H9 (cell line): ENCODE measurements at regions not wholly inside any gene's neighbourhood (a gene's known extent, or its start where the extent isn't known, plus 50 kb on each side); places are given as distances from the start of the nearest gene placed in this dataset.
A peak's percentile ranks its signal among the peaks of the same experiment; 100 is the strongest.

Source experiments
- DNase-seq: peaks from one replicate; pipeline ENCODE4 v3.0.0-alpha.2; 2017
- H2AFZ ChIP-seq: one replicate; pipeline ENCODE4 v1.6.1; 2013; ENCODE audit warnings: mild to moderate bottlenecking, low read length, control low read depth, moderate library complexity
- H2AK5ac ChIP-seq: 2 replicates; pipeline ENCODE4 v1.6.1; 2013; ENCODE audit warnings: low read length, control low read depth, mixed read lengths; ENCODE audit not compliant: insufficient read length
- H2BK120ac ChIP-seq: one replicate; pipeline ENCODE4 v1.6.1; 2013; ENCODE audit warnings: low read depth, mild to moderate bottlenecking, low read length, control low read depth, inconsistent platforms; ENCODE audit not compliant: poor library complexity, severe bottlenecking
- H2BK12ac ChIP-seq: 2 replicates; pipeline ENCODE4 v1.6.1; 2013; ENCODE audit warnings: low read length, control low read depth, mixed read lengths, low read depth; ENCODE audit not compliant: insufficient read length
- H2BK15ac ChIP-seq: 2 replicates; pipeline ENCODE4 v1.6.1; 2013; ENCODE audit warnings: low read depth, low read length, control low read depth
- H2BK20ac ChIP-seq: one replicate; pipeline ENCODE4 v1.6.1; 2013; ENCODE audit warnings: low read depth, mild to moderate bottlenecking, low read length, control low read depth, inconsistent platforms; ENCODE audit not compliant: poor library complexity, severe bottlenecking
- H2BK5ac ChIP-seq: 2 replicates; pipeline ENCODE4 v1.6.1; 2013; ENCODE audit warnings: low read length, control low read depth, mixed read lengths; ENCODE audit not compliant: insufficient read length
- H3K14ac ChIP-seq: 2 replicates; pipeline ENCODE4 v1.6.1; 2013; ENCODE audit warnings: low read length, control low read depth; ENCODE audit not compliant: insufficient read depth
- H3K18ac ChIP-seq: 2 replicates; pipeline ENCODE4 v1.6.1; 2013; ENCODE audit warnings: low read depth, mild to moderate bottlenecking, mixed read lengths, low read length, control low read depth; ENCODE audit not compliant: insufficient read length
- H3K23ac ChIP-seq: 2 replicates; pipeline ENCODE4 v1.6.1; 2013; ENCODE audit warnings: low read length, control low read depth, mixed read lengths, low read depth; ENCODE audit not compliant: insufficient read length
- H3K23me2 ChIP-seq: 2 replicates; pipeline ENCODE4 v1.6.1; 2013; ENCODE audit warnings: low read depth, mild to moderate bottlenecking, mixed read lengths, low read length, control low read depth; ENCODE audit not compliant: insufficient read length, poor library complexity, severe bottlenecking
- H3K27ac ChIP-seq: 2 replicates; pipeline ENCODE4 v1.5.1; 2013; ENCODE audit warnings: low read length, control low read depth, mixed read lengths, low read depth; ENCODE audit not compliant: insufficient read length
- H3K27me3 ChIP-seq: 2 replicates; pipeline ENCODE4 v1.6.1; 2013; ENCODE audit warnings: low read length, control low read depth, inconsistent platforms; ENCODE audit not compliant: insufficient read depth
- H3K4ac ChIP-seq: 2 replicates; pipeline ENCODE4 v1.6.1; 2013; ENCODE audit warnings: low read depth, mild to moderate bottlenecking, control low read depth, inconsistent platforms, low read length, moderate library complexity
- H3K4me1 ChIP-seq: 2 replicates; pipeline ENCODE4 v1.6.1; 2013; ENCODE audit warnings: low read length, control low read depth, inconsistent platforms; ENCODE audit not compliant: insufficient read depth
- H3K4me2 ChIP-seq: 2 replicates; pipeline ENCODE4 v1.6.1; 2013; ENCODE audit warnings: low read length, control low read depth, mixed read lengths; ENCODE audit not compliant: insufficient read length, insufficient read depth
- H3K56ac ChIP-seq: 2 replicates; pipeline ENCODE4 v1.6.1; 2013; ENCODE audit warnings: low read depth, mild to moderate bottlenecking, mixed read lengths, low read length, control low read depth; ENCODE audit not compliant: insufficient read length
- H3K79me1 ChIP-seq: 2 replicates; pipeline ENCODE4 v1.6.1; 2013; ENCODE audit warnings: low read depth, mild to moderate bottlenecking, moderate library complexity, low read length, control low read depth, inconsistent platforms; ENCODE audit not compliant: insufficient read depth, poor library complexity, severe bottlenecking
- H3K79me2 ChIP-seq: 2 replicates; pipeline ENCODE4 v1.6.1; 2013; ENCODE audit warnings: low read length, control low read depth, inconsistent platforms; ENCODE audit not compliant: insufficient read depth
- H3K9ac ChIP-seq: 2 replicates; pipeline ENCODE4 v1.6.1; 2013; ENCODE audit warnings: low read length, control low read depth, mixed read lengths; ENCODE audit not compliant: insufficient read length; ENCODE audit errors: extremely low read depth
- H3K9me3 ChIP-seq: one replicate; pipeline ENCODE4 v1.6.1; 2013; ENCODE audit warnings: low read depth, low read length, inconsistent platforms; ENCODE audit not compliant: control insufficient read depth
- H3T11ph ChIP-seq: one replicate; pipeline ENCODE4 v1.6.1; 2013; ENCODE audit warnings: mild to moderate bottlenecking, low read length, control low read depth, inconsistent platforms
- H4K20me1 ChIP-seq: one replicate; pipeline ENCODE4 v1.6.1; 2013; ENCODE audit not compliant: control insufficient read depth, insufficient read length, insufficient read depth
- H4K5ac ChIP-seq: 2 replicates; pipeline ENCODE4 v1.6.1; 2013; ENCODE audit warnings: low read depth, mild to moderate bottlenecking, mixed read lengths, low read length, control low read depth; ENCODE audit not compliant: insufficient read length
- H4K8ac ChIP-seq: replicated peaks from 2 replicates; pipeline ENCODE4 v1.6.1; 2013; ENCODE audit warnings: low read length, control low read depth, mixed read lengths, low read depth; ENCODE audit not compliant: insufficient read length
- H4K91ac ChIP-seq: 2 replicates; pipeline ENCODE4 v1.6.1; 2013; ENCODE audit warnings: low read depth, mild to moderate bottlenecking, moderate library complexity, mixed read lengths, low read length, control low read depth; ENCODE audit not compliant: insufficient read length
- H3K27ac Mint-ChIP-seq, 3 experiments: 2 replicates in 2 of 3; 3 replicates in 1 of 3; pipeline ENCODE4 v1.8.0; 2020 to 2021; ENCODE audit warnings: mixed read lengths in 3 of 3, mild to moderate bottlenecking in 1 of 3, moderate library complexity in 1 of 3
- H3K27me3 Mint-ChIP-seq: 2 replicates; pipeline ENCODE4 v1.8.0; 2021; ENCODE audit warnings: low read depth, mild to moderate bottlenecking, moderate library complexity, mixed read lengths
- H3K36me3 Mint-ChIP-seq, 3 experiments: 2 replicates in 2 of 3; 3 replicates in 1 of 3; pipeline ENCODE4 v1.8.0; 2020 to 2021; ENCODE audit warnings: low read depth in 3 of 3, mixed read lengths in 3 of 3; ENCODE audit not compliant: insufficient read depth in 1 of 3
- H3K4me1 Mint-ChIP-seq, 2 experiments: 2 replicates each; pipeline ENCODE4 v1.8.0; 2020; ENCODE audit warnings: mixed read lengths in 2 of 2
- H3K4me3 Mint-ChIP-seq, 2 experiments: 2 replicates in 1 of 2; 3 replicates in 1 of 2; pipeline ENCODE4 v1.8.0; 2020 to 2021; ENCODE audit warnings: mild to moderate bottlenecking in 2 of 2, mixed read lengths in 2 of 2, moderate library complexity in 1 of 2
- H3K9me3 Mint-ChIP-seq, 2 experiments: 2 replicates in 1 of 2; 3 replicates in 1 of 2; pipeline ENCODE4 v1.8.0; 2020; ENCODE audit warnings: mild to moderate bottlenecking in 2 of 2, mixed read lengths in 2 of 2, moderate library complexity in 1 of 2
- CTCF ChIP-seq: fragments of 200-600 bp; sonication (generic); conservative IDR thresholded peaks from 3 replicates; pipeline ENCODE4 v1.8.0; 2021; ENCODE audit warnings: antibody characterized with exemption, mild to moderate bottlenecking
- WGBS: extraction: QIAGEN DNeasy Blood & Tissue Kit; methylation state at CpG from one replicate; pipeline ENCODE4 v1.1.7; 2013; ENCODE audit warnings: missing lambda C conversion rate, low lambda C conversion rate, mixed read lengths; ENCODE audit not compliant: insufficient read length; ENCODE audit errors: extremely low coverage; 5-methylcytosine and 5-hydroxymethylcytosine counted together

DNA sequence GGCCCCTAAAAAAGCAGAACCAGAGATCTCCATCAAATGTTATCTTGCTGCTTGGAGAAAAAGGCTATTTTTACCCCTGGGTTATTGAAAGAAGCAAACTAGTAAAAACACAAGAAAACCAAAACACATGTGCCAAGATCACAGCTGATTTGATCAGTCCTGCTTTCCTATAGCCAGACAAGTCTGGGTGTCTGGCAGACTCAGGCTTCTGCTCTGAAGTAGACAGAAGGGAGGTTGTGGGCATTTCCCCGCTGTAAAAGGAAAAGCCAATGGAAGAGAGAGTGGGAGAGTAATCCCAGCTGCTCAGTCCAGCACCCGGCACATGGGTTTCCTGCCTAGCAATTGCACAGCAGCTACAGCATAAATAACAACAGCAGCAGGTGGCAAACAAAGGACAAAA is 177.9 kb downstream of the PHLDA1 start:
- Mint-ChIP-seq H3K4me3 (no peak overlapping the region), H3K4me1 (peaks cover 12 to 27% of the 10 kb centered on the region in 2 experiments), H3K27me3 (no peaks in the 10 kb centered on the region), H3K36me3 (no peaks in the 10 kb centered on the region; a peak in 1 of 7 replicates), H3K27ac (peak overlapping the region in 1 of 3 experiments; percentile 69; a peak in 1 of 7 replicates), H3K9me3 (no peaks in the 10 kb centered on the region)
- no peak overlapping the region for H3K4me2 ChIP-seq
- no peak overlapping the region; the same call in 1 of the 2 replicates for H3K14ac ChIP-seq
- H2BK5ac ChIP-seq, result no peak overlapping the region
- H2AK5ac ChIP-seq, result no peak overlapping the region
- H3K23ac ChIP-seq, result no peak overlapping the region
- no CpG with 5 or more reads among the region's 2 CpGs for WGBS
- H2BK12ac ChIP-seq, result no peak overlapping the region
- H3K27me3 ChIP-seq, result no peaks in the 10 kb centered on the region
- no peak overlapping the region for H3T11ph ChIP-seq
- no peaks in the 10 kb centered on the region for H3K23me2 ChIP-seq
- no peak overlapping the region for H4K5ac ChIP-seq
- TF ChIP-seq CTCF, result no peak
- no peaks in the 10 kb centered on the region for H3K79me1 ChIP-seq
- H3K4ac ChIP-seq, result no peak overlapping the region
- H2BK120ac ChIP-seq, result no peak overlapping the region
- no peak overlapping the region for H3K27ac ChIP-seq
- no peaks in the 10 kb centered on the region for H3K9me3 ChIP-seq
- no peaks in the 10 kb centered on the region for H4K20me1 ChIP-seq
- H3K9ac ChIP-seq, result no peak overlapping the region
- peaks cover 3% of the 10 kb centered on the region; the same call in 1 of the 2 replicates for H3K4me1 ChIP-seq
- H3K56ac ChIP-seq, result no peak overlapping the region
- H4K91ac ChIP-seq, result no peak overlapping the region
- no peak overlapping the region for H3K18ac ChIP-seq
- DNase-seq, result no peak
- no peak overlapping the region for H2BK15ac ChIP-seq
- H3K79me2 ChIP-seq, result no peaks in the 10 kb centered on the region
- H2BK20ac ChIP-seq, result no peak overlapping the region
- no peak overlapping the region for H2AFZ ChIP-seq
- H4K8ac ChIP-seq, result no peak overlapping the region
